HG03135 (cell line): ENCODE measurements at regions not wholly inside any gene's neighbourhood (a gene's known extent, or its start where the extent isn't known, plus 50 kb on each side); places are given as distances from the start of the nearest gene placed in this dataset.

ENCODE experiments used
- ATAC-seq: cut with Tn5 transposase; IDR thresholded peaks from one replicate; pipeline ENCODE4 v1.9.1; 2021; ENCODE audit warnings: mild to moderate bottlenecking, moderate library complexity; ENCODE audit not compliant: unreplicated experiment

GRCh38 chr5:8756498-8757084, 789.3 kb downstream of the SEMA5A start:
- ATAC-seq = no peak

GRCh38 chr5:8765886-8766285, 780.0 kb downstream of the SEMA5A start:
- no peak for ATAC-seq

GRCh38 chr5:8766448-8766847, 779.4 kb downstream of the SEMA5A start:
- no peak for ATAC-seq

- ATAC-seq = no peak
These were observed 778.8 kb downstream of the SEMA5A start for GRCh38 chr5:8767111-8767510.

GRCh38 chr5:8767746-8768145, 778.1 kb downstream of the SEMA5A start:
- no peak for ATAC-seq

- no peak for ATAC-seq
These were observed 776.2 kb downstream of the SEMA5A start for GRCh38 chr5:8769631-8770030.

- ATAC-seq = no peak
These were observed 775.4 kb downstream of the SEMA5A start for GRCh38 chr5:8770431-8770830.

- no peak for ATAC-seq
These were observed 772.7 kb downstream of the SEMA5A start for GRCh38 chr5:8773046-8773615.

- no peak for ATAC-seq
These were observed 761.2 kb downstream of the SEMA5A start for GRCh38 chr5:8784692-8785091.

GRCh38 chr5:8788246-8788645, 757.6 kb downstream of the SEMA5A start:
- no peak for ATAC-seq

- no peak for ATAC-seq
These were observed 740.2 kb downstream of the SEMA5A start for GRCh38 chr5:8805653-8806052.

GRCh38 chr5:8807636-8808035, 738.2 kb downstream of the SEMA5A start:
- no peak for ATAC-seq

- ATAC-seq = no peak
These were observed 734.3 kb downstream of the SEMA5A start for GRCh38 chr5:8811581-8811980.

GRCh38 chr5:8813180-8813579, 732.7 kb downstream of the SEMA5A start:
- ATAC-seq = no peak

GRCh38 chr5:8814105-8814504, 731.8 kb downstream of the SEMA5A start:
- no peak for ATAC-seq

GRCh38 chr5:8824371-8824770, 721.5 kb downstream of the SEMA5A start:
- no peak for ATAC-seq

- ATAC-seq = no peak
These were observed 720.6 kb downstream of the SEMA5A start for GRCh38 chr5:8825139-8825757.

GRCh38 chr5:8826508-8826907, 719.4 kb downstream of the SEMA5A start:
- ATAC-seq = no peak

GRCh38 chr5:8827696-8828095, 718.2 kb downstream of the SEMA5A start:
- ATAC-seq = no peak

- no peak for ATAC-seq
These were observed 717.1 kb downstream of the SEMA5A start for GRCh38 chr5:8828596-8829322.

GRCh38 chr5:8829323-8830029, 716.4 kb downstream of the SEMA5A start:
- no peak for ATAC-seq
